Inflammatory macrophage treated with lipopolysaccharide for 1 hour (primary cell): ENCODE measurements at regions not wholly inside any gene's neighbourhood (a gene's known extent, or its start where the extent isn't known, plus 50 kb on each side); places are given as distances from the start of the nearest gene placed in this dataset.
"Not testable (repeated sequence)": the region's sequence is repeated elsewhere in the genome, so short reads cannot be mapped to it uniquely, and the experiment has no call there.

Experiments
- DNase-seq, 2 donors: peaks; one replicate each; pipeline ENCODE4 v3.0.0-alpha.2; 2020 to 2022

- not testable (repeated sequence) for DNase-seq
These were observed 138.5 kb upstream of the ERV3-1 start for GRCh38 chr7:65145008-65145407.

- not testable (repeated sequence) for DNase-seq
These were observed 138.1 kb upstream of the ERV3-1 start for GRCh38 chr7:65144557-65144956.

- DNase-seq = not testable (repeated sequence)
These were observed 137.6 kb upstream of the ERV3-1 start for GRCh38 chr7:65144119-65144518.

GRCh38 chr7:65141894-65142293, 135.4 kb upstream of the ERV3-1 start:
- not testable (repeated sequence) for DNase-seq

- DNase-seq = not testable (repeated sequence)
These were observed 134.9 kb upstream of the ERV3-1 start for GRCh38 chr7:65141405-65141778.

- not testable (repeated sequence) for DNase-seq
These were observed 134.3 kb upstream of the ERV3-1 start for GRCh38 chr7:65140543-65141404.

- not testable (repeated sequence) for DNase-seq
These were observed 130.4 kb upstream of the ERV3-1 start for GRCh38 chr7:65136850-65137249.

- DNase-seq = not testable (repeated sequence)
These were observed 126.6 kb upstream of the ERV3-1 start for GRCh38 chr7:65133087-65133486.

- not testable (repeated sequence) for DNase-seq
These were observed 125.8 kb upstream of the ERV3-1 start for GRCh38 chr7:65132256-65132655.

- DNase-seq = not testable (repeated sequence)
These were observed 120.9 kb upstream of the ERV3-1 start for GRCh38 chr7:65127364-65127763.

GRCh38 chr7:65124600-65124999, 118.1 kb upstream of the ERV3-1 start:
- DNase-seq = not testable (repeated sequence)

- DNase-seq = not testable (repeated sequence)
These were observed 99.2 kb upstream of the ERV3-1 start for GRCh38 chr7:65105650-65106203.

GRCh38 chr7:65100499-65100898, 94.0 kb upstream of the ERV3-1 start:
- DNase-seq = not testable (repeated sequence)

- not testable (repeated sequence) for DNase-seq
These were observed 75.2 kb upstream of the ERV3-1 start for GRCh38 chr7:65081669-65082055.

GRCh38 chr7:65080799-65081668, 74.5 kb upstream of the ERV3-1 start:
- DNase-seq = peak; percentile 90

- DNase-seq = not testable (repeated sequence)
These were observed 68.5 kb upstream of the ERV3-1 start for GRCh38 chr7:65074959-65075358.

- not testable (repeated sequence) for DNase-seq
These were observed 66.7 kb upstream of the ERV3-1 start for GRCh38 chr7:65073160-65073559.

- not testable (repeated sequence) for DNase-seq
These were observed 65.5 kb upstream of the ERV3-1 start for GRCh38 chr7:65071854-65072431.

GRCh38 chr7:65069476-65069875, 63.0 kb upstream of the ERV3-1 start:
- not testable (repeated sequence) for DNase-seq

GRCh38 chr7:65062566-65062965, 56.1 kb upstream of the ERV3-1 start:
- not testable (repeated sequence) for DNase-seq

- not testable (repeated sequence) for DNase-seq
These were observed 52.8 kb upstream of the ERV3-1 start for GRCh38 chr7:65059247-65059646.
